ENCODE measurements at regions not wholly inside any gene's neighbourhood (a gene's known extent, or its start where the extent isn't known, plus 50 kb on each side); places are given as distances from the start of the nearest gene placed in this dataset.

DNA sequence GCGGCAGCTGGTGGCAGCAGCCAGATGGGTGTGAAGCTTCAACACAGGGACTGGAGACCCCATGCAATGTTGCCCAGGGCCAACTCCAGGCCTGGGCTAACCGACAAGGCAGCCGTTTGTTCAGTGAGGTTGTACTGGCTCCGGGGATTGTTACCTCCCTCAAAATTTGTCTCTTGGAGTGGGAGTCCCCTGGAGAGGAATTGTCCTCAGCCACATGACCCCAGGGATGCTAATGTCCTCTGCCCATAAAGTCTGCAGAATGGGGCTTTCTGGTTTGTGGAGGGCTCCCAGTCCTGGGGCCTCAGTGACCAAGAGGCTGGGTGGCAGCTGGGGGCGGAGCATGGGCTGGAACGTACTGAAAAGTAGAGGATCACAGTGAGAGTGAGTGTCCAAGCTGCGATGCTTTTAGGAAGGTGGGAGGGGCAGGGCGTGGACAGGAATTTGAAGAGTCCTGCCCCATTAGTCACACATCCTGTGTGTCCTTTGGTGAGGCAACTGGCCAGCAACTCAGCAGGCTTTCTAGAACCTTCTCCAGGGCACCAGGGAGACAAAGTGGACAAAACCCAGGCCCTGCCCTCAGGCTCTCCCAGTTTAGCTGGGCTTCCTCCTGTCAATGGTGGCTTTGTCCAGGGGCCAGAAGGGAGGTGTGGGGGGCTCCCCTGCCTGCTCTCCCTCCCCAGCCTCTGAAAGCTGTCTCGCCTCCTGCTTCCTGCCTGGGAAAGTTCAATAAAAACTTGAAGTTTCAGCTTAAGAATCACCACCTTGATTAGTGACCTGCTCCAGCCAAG lies 114.0 kb downstream of the NSG2 start:
- no peak for DNase-seq (ENCODE audit: low read depth in 3 of 3)

DNA sequence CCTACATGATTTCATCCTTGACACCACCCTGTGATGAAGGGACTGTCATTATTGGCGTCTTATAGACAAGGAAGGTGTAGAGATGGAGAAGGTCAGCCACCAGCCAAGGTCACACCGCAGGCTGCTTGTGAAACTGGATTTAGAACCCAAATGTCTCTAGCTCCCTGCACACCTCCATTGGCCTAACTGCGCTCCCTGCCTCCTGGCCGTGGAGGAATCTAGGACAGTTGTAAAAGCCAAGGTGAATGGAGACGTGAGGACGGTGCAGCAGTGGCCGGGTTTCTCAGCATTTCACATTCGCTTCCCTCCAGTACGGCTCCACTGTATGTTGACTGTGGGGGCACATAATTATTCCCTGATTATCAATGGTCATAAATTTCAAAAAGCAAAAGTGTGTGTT lies 119.9 kb downstream of the NSG2 start:
- DNase-seq (ENCODE audit: low read depth in 3 of 3), result no peak

GRCh38 chr5:174166231-174167079 lies 120.9 kb downstream of the NSG2 start:
- DNase-seq (ENCODE audit: low read depth in 3 of 3), result no peak

DNA sequence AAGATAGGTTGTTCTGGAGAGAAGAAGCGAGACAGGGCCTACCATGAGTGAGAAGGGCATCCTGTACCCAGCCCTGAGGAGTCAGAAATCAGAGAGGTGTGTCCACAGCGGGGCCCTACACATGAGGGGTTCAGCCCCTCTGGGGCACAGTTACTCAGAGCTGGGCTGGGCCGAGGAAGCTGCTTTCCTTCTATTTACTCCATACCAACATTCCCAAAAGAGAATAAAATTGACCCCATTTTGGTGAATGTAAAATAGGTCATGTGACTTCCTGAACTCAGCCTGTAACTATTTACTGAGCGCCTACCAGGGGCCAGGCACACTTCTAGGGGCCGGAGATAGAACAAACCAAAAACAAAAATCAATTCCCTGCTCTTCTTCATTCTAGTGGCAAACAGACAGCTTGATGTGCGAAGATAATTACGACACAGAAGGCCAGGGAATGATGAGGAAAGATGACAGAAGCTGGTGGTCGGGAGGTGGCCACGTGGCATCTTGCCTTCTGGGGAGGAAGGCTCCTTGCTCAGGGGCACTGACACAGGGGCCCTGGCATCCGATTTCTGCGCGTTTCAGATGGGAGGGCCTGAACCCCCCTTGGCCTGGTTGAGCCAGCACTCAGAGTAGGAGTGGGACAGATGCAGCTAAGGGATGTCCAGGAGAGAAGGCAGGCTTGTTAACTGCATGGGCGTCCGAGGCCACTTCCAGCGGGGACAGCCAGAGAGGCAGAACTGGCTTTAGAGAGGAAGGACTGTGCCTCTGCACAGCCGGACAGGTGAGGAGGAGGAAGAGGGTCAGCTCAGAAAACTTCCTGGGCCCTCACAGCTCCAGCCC lies 121.8 kb downstream of the NSG2 start:
- DNase-seq (ENCODE audit: low read depth in 3 of 3), result no peak

DNA sequence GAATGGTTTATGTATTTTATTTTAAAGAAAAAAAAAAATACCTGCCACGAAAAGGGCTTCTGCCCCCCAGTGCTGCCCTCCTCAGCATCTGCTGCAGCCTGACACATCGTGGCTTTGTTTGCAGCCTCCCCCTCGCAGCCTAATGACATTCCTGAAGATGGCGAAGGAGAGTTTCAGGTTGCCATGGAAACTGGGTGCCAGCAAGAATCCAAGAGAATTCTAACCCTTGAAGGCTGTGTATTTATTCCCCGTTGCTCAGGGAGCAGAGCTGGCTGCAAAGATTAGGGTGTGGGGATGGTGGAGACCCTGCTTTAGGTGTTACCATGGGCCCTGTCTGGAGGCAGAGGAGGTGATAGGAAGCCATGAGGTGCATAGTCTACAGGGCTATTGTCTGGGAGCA lies 126.6 kb downstream of the NSG2 start:
- no peak for DNase-seq (ENCODE audit: low read depth in 3 of 3)

- no peak for DNase-seq (ENCODE audit: low read depth in 3 of 3)
Observed at GRCh38 chr5:174172566-174172965, 127.1 kb downstream of the NSG2 start.

DNA sequence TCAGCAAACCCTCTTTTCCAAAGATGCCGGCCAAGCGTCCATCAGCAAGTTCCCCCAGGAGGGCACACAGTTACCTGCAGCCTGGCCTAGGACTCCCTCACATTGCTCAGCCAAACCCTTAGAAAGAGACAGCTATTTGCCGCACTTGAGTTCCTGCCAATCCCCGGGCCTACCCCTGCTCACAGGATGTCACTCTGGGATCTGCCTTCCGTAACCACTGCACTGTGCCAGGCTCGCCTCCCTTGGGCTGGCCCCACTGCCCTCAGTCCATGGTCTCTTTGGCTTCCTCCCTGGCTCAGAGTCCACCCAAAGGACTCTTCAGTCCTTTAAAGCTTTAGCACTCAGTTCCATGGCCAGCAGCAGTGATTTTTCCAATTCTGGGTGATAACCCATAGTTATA lies 128.3 kb downstream of the NSG2 start:
- no peak for DNase-seq (ENCODE audit: low read depth in 3 of 3)

- DNase-seq (ENCODE audit: low read depth in 3 of 3), result no peak
Observed at GRCh38 chr5:174175716-174176268, 130.3 kb downstream of the NSG2 start.

DNA sequence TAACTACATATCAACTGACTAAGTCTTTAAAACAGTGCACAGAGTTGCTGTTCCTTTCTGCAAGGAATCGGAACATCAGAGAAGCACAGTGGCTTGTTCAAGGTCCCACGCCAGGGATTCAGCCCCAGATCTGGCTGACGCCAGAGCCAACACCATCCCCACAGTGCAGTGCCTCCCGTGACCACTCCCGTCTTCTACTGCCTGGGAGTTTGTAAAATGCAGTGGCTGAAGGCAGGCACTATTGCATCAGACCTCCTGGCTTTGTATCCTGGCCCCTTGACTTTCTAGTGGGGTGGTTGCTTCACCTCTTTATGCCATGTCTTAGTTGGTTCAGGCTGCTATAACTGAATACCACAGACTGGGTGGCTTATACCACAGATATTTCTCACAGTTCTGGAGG lies 131.0 kb downstream of the NSG2 start:
- no peak for DNase-seq (ENCODE audit: low read depth in 3 of 3)

DNA sequence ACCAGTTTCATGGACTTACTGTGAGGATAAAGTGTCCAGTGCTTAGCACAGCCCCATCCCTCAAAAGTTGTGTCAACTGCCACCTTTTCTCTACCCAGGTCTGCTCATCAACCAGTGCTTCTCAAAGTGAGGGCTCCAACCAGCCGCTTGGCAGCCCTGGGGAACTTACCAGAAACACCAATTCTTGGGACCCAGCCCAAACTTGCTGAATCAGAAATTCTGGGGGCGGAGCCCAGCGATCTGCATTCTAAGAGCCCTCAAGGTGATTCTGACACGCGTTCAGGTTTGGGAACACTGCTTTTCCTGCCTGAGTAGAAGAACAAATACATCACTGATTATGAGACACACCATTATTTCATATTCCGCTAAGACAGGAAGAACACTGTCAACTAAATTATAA lies 132.0 kb downstream of the NSG2 start:
- DNase-seq (ENCODE audit: low read depth in 3 of 3), result no peak

- DNase-seq (ENCODE audit: low read depth in 3 of 3), result no peak
Observed at GRCh38 chr5:174177976-174178605, 132.6 kb downstream of the NSG2 start.

GRCh38 chr5:174180639-174181038 lies 135.1 kb downstream of the NSG2 start:
- DNase-seq (ENCODE audit: low read depth in 3 of 3), result no peak

DNA sequence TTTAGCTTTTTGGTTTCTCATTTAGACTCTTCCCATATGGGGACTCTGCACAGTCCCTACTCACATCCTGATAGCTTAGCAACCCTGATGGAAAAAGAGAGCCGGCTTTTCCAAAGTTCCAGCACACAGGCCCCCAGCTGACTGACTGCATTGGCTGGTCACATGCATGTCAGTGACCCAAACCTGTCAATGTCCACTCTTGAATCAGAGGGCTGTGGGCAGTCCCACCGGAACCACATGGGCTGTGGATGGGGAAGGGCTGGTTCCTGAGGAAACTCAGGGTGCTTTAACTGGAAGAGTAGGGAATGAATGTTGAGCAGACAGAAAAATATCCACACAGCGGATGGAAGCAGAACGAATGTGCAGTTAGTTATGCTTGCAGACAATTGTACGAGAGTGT lies 136.6 kb downstream of the NSG2 start:
- no peak for DNase-seq (ENCODE audit: low read depth in 3 of 3)

GRCh38 chr5:174183701-174184100 lies 138.2 kb downstream of the NSG2 start:
- DNase-seq (ENCODE audit: low read depth in 3 of 3), result no peak

DNA sequence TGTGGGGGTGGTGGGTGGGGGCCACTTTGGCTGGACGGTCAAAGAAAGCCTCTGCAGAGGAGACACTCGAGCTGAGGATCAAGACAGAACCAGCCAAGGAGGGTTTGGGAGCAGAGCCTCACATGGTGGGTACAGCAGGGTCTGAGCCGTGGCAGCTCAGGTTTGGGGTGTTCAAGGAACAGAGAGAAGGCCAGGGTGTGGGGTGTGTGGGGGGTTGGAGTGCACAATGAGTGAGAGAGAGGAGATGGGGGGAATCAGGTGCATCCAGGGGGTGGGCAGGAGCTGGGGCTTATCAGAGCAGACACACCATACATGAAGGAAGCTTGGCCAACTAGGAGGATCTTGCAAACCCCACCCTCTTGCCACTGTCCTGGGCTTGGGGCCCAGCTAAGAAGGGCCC lies 140.0 kb downstream of the NSG2 start:
- no peak for DNase-seq (ENCODE audit: low read depth in 3 of 3)

- DNase-seq (ENCODE audit: low read depth in 3 of 3), result no peak
Observed at GRCh38 chr5:174186096-174186695, 140.7 kb downstream of the NSG2 start.

DNA sequence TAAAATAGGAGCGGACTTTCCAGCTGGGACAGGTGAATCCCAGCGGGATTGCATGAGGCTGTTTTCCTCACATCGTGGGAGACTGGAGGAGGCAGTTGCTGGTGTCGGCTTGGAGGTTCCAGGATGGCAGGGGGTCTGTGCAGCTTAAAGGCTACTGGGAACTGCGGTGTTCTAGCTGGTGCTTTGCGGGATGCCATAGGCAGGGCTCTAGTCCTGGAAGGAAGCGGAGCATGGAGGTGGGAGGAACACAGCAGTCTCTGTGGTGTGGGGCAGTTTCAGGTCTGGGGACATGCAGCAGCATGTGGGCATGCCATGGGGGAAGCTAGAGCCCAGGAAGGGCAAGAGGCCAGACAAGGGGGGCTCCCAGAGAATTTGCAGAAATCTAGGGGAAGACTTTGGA lies 141.5 kb downstream of the NSG2 start:
- no peak for DNase-seq (ENCODE audit: low read depth in 3 of 3)

DNA sequence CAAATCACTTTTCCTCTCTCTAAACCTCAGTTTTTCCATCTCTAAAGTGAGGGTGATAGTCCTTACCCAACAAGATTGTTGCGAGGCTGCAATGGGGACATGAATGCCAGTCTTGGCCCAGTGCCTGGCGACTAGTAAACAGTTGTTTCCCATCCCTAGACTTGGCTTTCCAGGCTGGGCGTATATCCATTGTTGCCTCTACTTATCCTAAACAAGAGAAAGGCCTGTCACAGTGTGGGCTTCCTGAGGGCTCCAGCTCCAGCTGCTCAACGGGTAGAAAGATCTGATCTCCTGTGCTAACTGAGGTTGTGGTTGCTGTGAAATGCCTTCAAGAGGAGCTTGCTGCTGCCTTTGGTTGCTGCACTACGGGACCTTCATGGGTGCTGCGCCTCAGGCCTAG lies 142.0 kb downstream of the NSG2 start:
- no peak for DNase-seq (ENCODE audit: low read depth in 3 of 3)

GRCh38 chr5:174188295-174188694 lies 142.8 kb downstream of the NSG2 start:
- DNase-seq (ENCODE audit: low read depth in 3 of 3), result no peak

DNA sequence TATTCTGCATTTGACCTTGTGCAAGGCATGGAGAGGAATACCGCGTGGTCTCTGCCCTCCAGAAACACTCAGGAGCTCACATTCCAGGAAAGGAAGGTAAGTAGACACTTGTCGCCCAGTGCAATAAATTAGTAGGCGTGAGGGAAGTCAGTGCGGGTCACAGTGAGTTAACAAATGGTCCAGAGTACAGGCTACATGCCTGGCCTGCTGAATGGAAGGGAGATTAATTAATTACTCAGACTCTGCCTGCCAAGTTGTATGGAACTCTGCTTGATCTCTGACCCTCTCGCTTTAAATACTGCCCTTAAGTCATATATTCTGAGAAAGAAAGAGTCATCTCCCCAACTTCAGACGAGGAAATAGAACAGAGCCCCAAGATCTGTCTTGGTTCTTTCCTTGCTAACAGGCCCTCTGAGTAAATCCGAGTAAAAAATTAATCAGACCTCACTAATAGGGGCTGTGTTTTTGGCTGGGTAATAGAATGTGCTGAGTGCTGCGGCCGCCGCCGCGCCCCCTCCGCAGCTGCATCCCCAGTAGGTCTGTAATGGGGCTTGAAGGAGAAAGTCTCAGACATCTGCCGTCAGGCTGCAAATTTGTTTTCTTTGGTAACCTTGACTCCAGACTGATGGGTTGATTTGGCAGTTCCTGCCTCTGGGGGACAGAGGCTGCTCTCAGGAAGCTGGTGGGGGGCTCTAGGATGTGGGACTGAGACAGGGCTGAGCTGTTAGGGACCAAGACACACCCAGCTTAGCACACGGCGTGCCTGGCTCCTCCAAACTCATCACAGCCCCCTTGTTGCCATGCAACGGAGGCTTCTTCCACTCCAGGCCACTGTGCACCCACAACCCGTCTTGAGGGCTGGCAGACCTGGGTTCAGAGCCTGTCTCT lies 144.4 kb downstream of the NSG2 start:
- DNase-seq (ENCODE audit: low read depth in 3 of 3), result no peak
